K562 (cell line): ENCODE measurements at regions not wholly inside any gene's neighbourhood (a gene's known extent, or its start where the extent isn't known, plus 50 kb on each side); places are given as distances from the start of the nearest gene placed in this dataset.

Experiments
- ATF7 ChIP-seq: fragments of 450-650 bp; IDR thresholded peaks from 2 replicates; pipeline ENCODE4 v1.7.1; 2014; ENCODE audit warnings: mild to moderate bottlenecking, moderate library complexity
- ELF2 ChIP-seq: fragments of 250-450 bp; sonication (Bioruptor Pico); IDR thresholded peaks from 2 replicates; pipeline ENCODE4 v1.5.0; 2021; ENCODE audit warnings: mild to moderate bottlenecking
- HDGF ChIP-seq: fragments of 450-650 bp; IDR thresholded peaks from 2 replicates; pipeline ENCODE4 v1.6.1; 2016
- MAFK ChIP-seq: IDR thresholded peaks from 2 replicates; pipeline ENCODE4 v1.6.1; 2011; ENCODE audit warnings: low read length, improper control_type of control experiment
- MAZ ChIP-seq, 2 experiments: fragments of 450-650 bp in 1 of 2; sonication (generic) in 1 of 2; formaldehyde crosslinking; IDR thresholded peaks in 1 of 2; conservative IDR thresholded peaks in 1 of 2; 2 replicates each; pipeline versions ENCODE4 v1.4.0 to v1.5.0; 2020; ENCODE audit warnings: mild to moderate bottlenecking in 1 of 2, missing genetic modification reagents in 1 of 2
- NCOA2 ChIP-seq, 2 experiments: fragments of 450-650 bp; IDR thresholded peaks; 2 replicates each; pipeline ENCODE4 v1.6.1; 2018; ENCODE audit warnings: mild to moderate bottlenecking in 2 of 2, moderate library complexity in 1 of 2; ENCODE audit not compliant: partially characterized antibody in 2 of 2
- NONO ChIP-seq, 2 experiments: fragments of 200-400 bp in 1 of 2; fragments of 450-650 bp in 1 of 2; formaldehyde crosslinking in 1 of 2; IDR thresholded peaks; 2 replicates each; pipeline ENCODE4 v1.6.1; 2017; ENCODE audit warnings: low read depth in 2 of 2, mild to moderate bottlenecking in 2 of 2, moderate library complexity in 2 of 2, low read length in 1 of 2
- RAD21 ChIP-seq, 2 experiments: fragments of 250-450 bp in 1 of 2; fragments of 450-650 bp in 1 of 2; sonication (Bioruptor Pico) in 1 of 2; formaldehyde crosslinking in 1 of 2; IDR thresholded peaks in 1 of 2; conservative IDR thresholded peaks in 1 of 2; 2 replicates each; pipeline versions ENCODE4 v1.4.0 to v1.8.0; 2020 to 2022; ENCODE audit warnings: mild to moderate bottlenecking in 2 of 2, moderate library complexity in 1 of 2
- RFX1 ChIP-seq: fragments of 450-650 bp; IDR thresholded peaks from 2 replicates; pipeline ENCODE4 v1.6.1; 2016; ENCODE audit warnings: mild to moderate bottlenecking, moderate library complexity
- SMAD2 ChIP-seq: fragments of 150-350 bp; IDR thresholded peaks from 2 replicates; pipeline ENCODE4 v1.6.1; 2014; ENCODE audit warnings: low read depth, mild to moderate bottlenecking, low read length
- ZNF217 ChIP-seq: sonication (generic); formaldehyde crosslinking; IDR thresholded peaks from 2 replicates; pipeline ENCODE4 v1.8.0; 2022; ENCODE audit warnings: mild to moderate bottlenecking, missing genetic modification reagents
- ZNF347 ChIP-seq: fragments of 450-650 bp; formaldehyde crosslinking; IDR thresholded peaks from 2 replicates; pipeline ENCODE4 v1.4.0; 2020; ENCODE audit warnings: low read depth, mild to moderate bottlenecking, moderate library complexity
- ZNF57 ChIP-seq: fragments of 450-650 bp; formaldehyde crosslinking; IDR thresholded peaks from 2 replicates; pipeline ENCODE4 v1.4.0; 2020; ENCODE audit warnings: mild to moderate bottlenecking, moderate library complexity
- ZNF583 ChIP-seq: fragments of 250-450 bp; sonication (Bioruptor Pico); IDR thresholded peaks from 2 replicates; pipeline ENCODE4 v1.4.0; 2020
- TF ChIP-seq, protein P1 (sequence below), 2 experiments: fragments of 450-650 bp; IDR thresholded peaks; 2 replicates each; pipeline ENCODE4 v1.6.1; 2016; ENCODE audit warnings: mild to moderate bottlenecking in 2 of 2, borderline replicate concordance in 1 of 2, low read depth in 1 of 2, moderate library complexity in 1 of 2
- TF ChIP-seq, protein P2 (sequence below): fragments of 450-650 bp; IDR thresholded peaks from 2 replicates; pipeline ENCODE4 v1.6.1; 2016; ENCODE audit warnings: low read depth, mild to moderate bottlenecking, moderate library complexity
- TF ChIP-seq, protein P3 (sequence below): fragments of 250-450 bp; sonication (Bioruptor Pico); IDR thresholded peaks from 2 replicates; pipeline ENCODE4 v1.5.0; 2020; ENCODE audit warnings: mild to moderate bottlenecking

DNA sequence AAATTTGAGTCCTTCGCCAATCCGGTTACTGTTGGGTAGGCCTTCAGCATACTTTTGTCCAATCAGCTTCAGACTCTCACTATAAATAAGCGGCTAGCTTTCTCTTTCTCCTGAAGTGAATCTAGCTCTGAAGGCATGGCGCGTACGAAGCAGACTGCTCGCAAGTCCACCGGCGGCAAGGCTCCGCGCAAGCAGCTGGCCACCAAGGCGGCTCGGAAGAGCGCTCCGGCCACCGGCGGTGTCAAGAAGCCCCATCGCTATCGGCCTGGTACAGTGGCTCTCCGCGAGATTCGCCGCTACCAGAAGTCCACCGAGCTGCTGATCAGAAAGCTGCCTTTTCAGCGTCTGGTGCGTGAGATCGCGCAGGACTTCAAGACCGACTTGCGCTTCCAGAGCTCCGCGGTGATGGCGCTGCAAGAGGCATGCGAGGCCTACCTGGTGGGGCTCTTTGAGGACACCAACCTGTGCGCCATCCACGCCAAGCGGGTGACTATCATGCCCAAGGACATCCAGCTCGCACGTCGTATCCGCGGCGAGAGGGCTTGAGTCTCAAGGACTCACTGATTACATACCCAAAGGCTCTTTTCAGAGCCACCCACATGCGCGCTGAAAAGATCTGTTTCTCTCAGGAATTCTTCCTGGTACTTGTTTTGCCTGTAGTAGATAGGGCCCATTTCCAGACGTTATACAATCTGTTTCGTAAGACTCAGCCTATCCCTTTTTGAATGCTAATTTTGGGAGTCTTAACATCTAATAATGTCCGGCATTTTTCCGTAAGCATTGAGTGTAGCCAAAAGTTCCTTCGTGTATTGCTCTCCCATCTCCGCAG lies 102.0 kb downstream of the OR2B2 start (continued):
- TF ChIP-seq, protein P1, sequence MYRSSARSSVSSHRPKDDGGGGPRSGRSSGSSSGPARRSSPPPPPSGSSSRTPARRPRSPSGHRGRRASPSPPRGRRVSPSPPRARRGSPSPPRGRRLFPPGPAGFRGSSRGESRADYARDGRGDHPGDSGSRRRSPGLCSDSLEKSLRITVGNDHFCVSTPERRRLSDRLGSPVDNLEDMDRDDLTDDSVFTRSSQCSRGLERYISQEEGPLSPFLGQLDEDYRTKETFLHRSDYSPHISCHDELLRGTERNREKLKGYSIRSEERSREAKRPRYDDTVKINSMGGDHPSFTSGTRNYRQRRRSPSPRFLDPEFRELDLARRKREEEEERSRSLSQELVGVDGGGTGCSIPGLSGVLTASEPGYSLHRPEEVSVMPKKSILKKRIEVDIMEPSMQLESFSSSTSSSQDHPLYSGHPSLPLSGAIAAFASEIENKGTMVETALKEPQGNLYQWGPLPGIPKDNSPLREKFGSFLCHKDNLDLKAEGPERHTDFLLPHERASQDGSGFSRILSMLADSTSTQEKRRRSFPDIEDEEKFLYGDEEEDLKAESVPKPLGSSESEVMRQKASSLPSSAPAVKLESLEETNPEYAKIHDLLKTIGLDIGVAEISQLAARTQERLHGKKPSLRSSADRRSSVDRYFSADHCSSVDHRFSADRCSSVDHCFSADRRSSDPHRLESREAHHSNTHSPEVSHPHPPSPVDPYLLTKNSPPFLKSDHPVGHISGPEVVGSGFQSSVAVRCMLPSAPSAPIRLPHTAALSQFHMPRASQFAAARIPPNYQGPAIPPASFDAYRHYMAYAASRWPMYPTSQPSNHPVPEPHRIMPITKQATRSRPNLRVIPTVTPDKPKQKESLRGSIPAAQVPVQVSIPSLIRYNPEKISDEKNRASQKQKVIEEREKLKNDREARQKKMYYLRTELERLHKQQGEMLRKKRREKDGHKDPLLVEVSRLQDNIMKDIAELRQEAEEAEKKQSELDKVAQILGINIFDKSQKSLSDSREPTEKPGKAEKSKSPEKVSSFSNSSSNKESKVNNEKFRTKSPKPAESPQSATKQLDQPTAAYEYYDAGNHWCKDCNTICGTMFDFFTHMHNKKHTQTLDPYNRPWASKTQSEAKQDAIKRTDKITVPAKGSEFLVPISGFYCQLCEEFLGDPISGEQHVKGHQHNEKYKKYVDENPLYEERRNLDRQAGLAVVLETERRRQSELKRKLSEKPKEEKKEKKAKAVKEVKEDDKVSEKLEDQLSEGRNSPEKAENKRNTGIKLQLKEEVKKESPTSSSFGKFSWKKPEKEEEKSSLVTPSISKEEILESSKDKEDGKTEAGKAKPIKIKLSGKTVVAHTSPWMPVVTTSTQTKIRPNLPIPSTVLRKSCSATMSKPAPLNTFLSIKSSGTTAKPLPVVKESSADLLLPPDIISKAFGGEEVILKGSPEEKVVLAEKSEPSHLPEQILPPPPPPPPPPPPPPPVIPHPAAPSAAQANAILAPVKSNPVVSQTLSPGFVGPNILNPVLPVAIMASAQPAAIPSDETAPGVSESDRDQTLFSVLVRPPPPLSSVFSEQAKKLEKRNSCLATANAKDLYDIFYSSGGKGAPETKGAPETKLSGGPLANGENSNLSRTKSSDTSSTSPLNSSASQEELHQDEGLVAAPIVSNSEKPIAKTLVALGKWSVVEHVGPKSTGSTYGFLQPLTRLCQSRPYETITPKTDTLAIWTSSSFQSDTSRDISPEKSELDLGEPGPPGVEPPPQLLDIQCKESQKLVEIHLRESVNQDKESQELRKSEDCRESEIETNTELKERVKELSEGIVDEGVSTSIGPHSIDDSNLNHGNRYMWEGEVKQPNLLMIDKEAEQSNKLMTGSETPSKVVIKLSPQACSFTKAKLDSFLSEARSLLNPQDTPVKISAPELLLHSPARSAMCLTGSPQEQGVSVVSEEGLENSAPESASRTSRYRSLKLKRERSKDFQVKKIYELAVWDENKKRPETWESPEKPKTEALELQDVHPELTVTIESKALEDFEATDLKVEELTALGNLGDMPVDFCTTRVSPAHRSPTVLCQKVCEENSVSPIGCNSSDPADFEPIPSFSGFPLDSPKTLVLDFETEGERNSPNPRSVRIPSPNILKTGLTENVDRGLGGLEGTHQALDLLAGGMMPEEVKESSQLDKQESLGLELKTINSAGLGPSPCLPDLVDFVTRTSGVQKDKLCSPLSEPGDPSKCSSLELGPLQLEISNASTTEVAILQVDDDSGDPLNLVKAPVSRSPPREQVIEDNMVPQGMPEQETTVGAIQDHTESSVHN (IDR thresholded peaks at IDR 0.05; ENCODE audit: borderline replicate concordance in 1 of 2, low read depth in 1 of 2): no peak
- no peak for TF ChIP-seq ZNF57 (CRISPR knock-in tag)
- peak; percentile 73; the same call in 1 of the 2 replicates for TF ChIP-seq HDGF
- TF ChIP-seq MAFK: peak; percentile 51
- no peak for TF ChIP-seq SMAD2
- TF ChIP-seq ATF7: peak; percentile 77
- TF ChIP-seq, protein P2, sequence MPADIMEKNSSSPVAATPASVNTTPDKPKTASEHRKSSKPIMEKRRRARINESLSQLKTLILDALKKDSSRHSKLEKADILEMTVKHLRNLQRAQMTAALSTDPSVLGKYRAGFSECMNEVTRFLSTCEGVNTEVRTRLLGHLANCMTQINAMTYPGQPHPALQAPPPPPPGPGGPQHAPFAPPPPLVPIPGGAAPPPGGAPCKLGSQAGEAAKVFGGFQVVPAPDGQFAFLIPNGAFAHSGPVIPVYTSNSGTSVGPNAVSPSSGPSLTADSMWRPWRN: no peak
- peak; percentile 69; the same call in 1 of the 2 replicates for TF ChIP-seq ZNF583 (CRISPR knock-in tag)
- no peak for TF ChIP-seq ELF2 (CRISPR knock-in tag)
- no peak for TF ChIP-seq RFX1
- no peak for TF ChIP-seq NCOA2 (IDR thresholded peaks at IDR 0.05; ENCODE audit: partially characterized antibody in 2 of 2)
- TF ChIP-seq RAD21 (CRISPR knock-in tag; conservative IDR thresholded peaks at IDR 0.05 in 1 of 2, IDR thresholded peaks at IDR 0.05 in 1 of 2): peak; percentile 10 to 35; a peak in 2 of 4 replicates
- peak in 1 of 2 experiments; percentile 89; a peak in 2 of 4 replicates for TF ChIP-seq NONO (IDR thresholded peaks at IDR 0.05; ENCODE audit: low read depth in 2 of 2, low read length in 1 of 2)
- TF ChIP-seq MAZ (CRISPR knock-in tag; conservative IDR thresholded peaks at IDR 0.05 in 1 of 2, IDR thresholded peaks at IDR 0.05 in 1 of 2): peak; percentile 35 to 78; a peak in 3 of 4 replicates
- TF ChIP-seq, protein P3, sequence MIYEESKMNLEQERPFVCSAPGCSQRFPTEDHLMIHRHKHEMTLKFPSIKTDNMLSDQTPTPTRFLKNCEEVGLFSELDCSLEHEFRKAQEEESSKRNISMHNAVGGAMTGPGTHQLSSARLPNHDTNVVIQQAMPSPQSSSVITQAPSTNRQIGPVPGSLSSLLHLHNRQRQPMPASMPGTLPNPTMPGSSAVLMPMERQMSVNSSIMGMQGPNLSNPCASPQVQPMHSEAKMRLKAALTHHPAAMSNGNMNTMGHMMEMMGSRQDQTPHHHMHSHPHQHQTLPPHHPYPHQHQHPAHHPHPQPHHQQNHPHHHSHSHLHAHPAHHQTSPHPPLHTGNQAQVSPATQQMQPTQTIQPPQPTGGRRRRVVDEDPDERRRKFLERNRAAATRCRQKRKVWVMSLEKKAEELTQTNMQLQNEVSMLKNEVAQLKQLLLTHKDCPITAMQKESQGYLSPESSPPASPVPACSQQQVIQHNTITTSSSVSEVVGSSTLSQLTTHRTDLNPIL: no peak
- no peak for TF ChIP-seq ZNF347 (CRISPR knock-in tag)
- TF ChIP-seq ZNF217: no peak
